H1 (cell line): ENCODE measurements at regions not wholly inside any gene's neighbourhood (a gene's known extent, or its start where the extent isn't known, plus 50 kb on each side); places are given as distances from the start of the nearest gene placed in this dataset.

Experiments
- CTCF ChIA-PET: fragments of 300-600 bp; sonication (Branson Sonifier 250); formaldehyde crosslinking; loops from one replicate; lab custom pipeline; 2021; ENCODE audit not compliant: partially characterized antibody; lab: Charles Lee
- POLR2A ChIA-PET: fragments of 300-600 bp; sonication (Branson Sonifier 250); formaldehyde crosslinking; loops from one replicate; lab custom pipeline; 2021; ENCODE audit warnings: inconsistent platforms; ENCODE audit not compliant: partially characterized antibody; lab: Charles Lee
- DNase-seq, 2 experiments: peaks; one replicate each; pipeline versions ENCODE4 v3.0.0 to v3.0.0-alpha.2; 2010 to 2022; ENCODE audit warnings: low spot score in 2 of 2, low read depth in 1 of 2, mixed read lengths in 1 of 2
- FAIRE-seq: peaks from 2 replicates; lab custom pipeline; 2011; peaks lifted over from hg19 to GRCh38; lab: Jason Lieb, UNC
- H2AFZ ChIP-seq: 2 replicates; pipeline ENCODE4 v1.8.1; 2012; ENCODE audit warnings: low read length, inconsistent platforms
- H2AK5ac ChIP-seq: 2 replicates; pipeline ENCODE4 v1.6.1; 2013; ENCODE audit warnings: low read depth, low read length
- H2BK120ac ChIP-seq: replicated peaks from 2 replicates; pipeline ENCODE3; 2013; ENCODE audit warnings: low read depth, low read length, inconsistent platforms
- H2BK12ac ChIP-seq: 2 replicates; pipeline ENCODE4 v1.6.1; 2013; ENCODE audit warnings: low read depth, low read length
- H2BK15ac ChIP-seq: 2 replicates; pipeline ENCODE4 v1.6.1; 2013; ENCODE audit warnings: low read length
- H2BK20ac ChIP-seq: 2 replicates; pipeline ENCODE4 v1.6.1; 2013; ENCODE audit warnings: low read length
- H2BK5ac ChIP-seq: 2 replicates; pipeline ENCODE4 v1.6.1; 2013; ENCODE audit warnings: low read depth, low read length
- H3K14ac ChIP-seq: 2 replicates; pipeline ENCODE4 v1.6.1; 2013; ENCODE audit warnings: inconsistent platforms; ENCODE audit not compliant: insufficient read length
- H3K18ac ChIP-seq: 2 replicates; pipeline ENCODE4 v1.6.1; 2013; ENCODE audit warnings: low read length; ENCODE audit errors: extremely low read depth
- H3K23ac ChIP-seq: 2 replicates; pipeline ENCODE4 v1.6.1; 2013; ENCODE audit warnings: inconsistent platforms; ENCODE audit not compliant: insufficient read length
- H3K23me2 ChIP-seq: 2 replicates; pipeline ENCODE4 v1.6.1; 2013; ENCODE audit warnings: low read depth, low read length
- H3K27ac ChIP-seq: 2 replicates; pipeline ENCODE4 v1.6.1; 2011; ENCODE audit warnings: low read depth, low read length, inconsistent platforms
- H3K27me3 ChIP-seq, 4 experiments: replicated peaks in 1 of 4; 1 replicate in 1 of 4; 2 replicates in 3 of 4; pipeline versions ENCODE4 v1.6.1 to v1.8.1; 2011 to 2013; ENCODE audit warnings: low read length in 3 of 4, mild to moderate bottlenecking in 3 of 4, inconsistent platforms in 2 of 4, mixed read lengths in 2 of 4, moderate library complexity in 1 of 4; ENCODE audit not compliant: control insufficient read depth in 3 of 4, insufficient read depth in 3 of 4; ENCODE audit errors: extremely low read depth in 1 of 4
- H3K36me3 ChIP-seq, 4 experiments: 2 replicates each; pipeline versions ENCODE4 v1.6.1 to v1.8.1; 2011 to 2013; ENCODE audit warnings: mild to moderate bottlenecking in 4 of 4, low read length in 3 of 4, moderate library complexity in 2 of 4, control low read depth in 1 of 4, inconsistent platforms in 1 of 4; ENCODE audit not compliant: insufficient read depth in 4 of 4, control insufficient read depth in 2 of 4
- H3K4ac ChIP-seq: replicated peaks from 2 replicates; pipeline ENCODE3; 2013; ENCODE audit warnings: low read length, low read depth, mixed read lengths, inconsistent platforms; ENCODE audit not compliant: insufficient read length
- H3K4me1 ChIP-seq, 4 experiments: replicated peaks in 1 of 4; 1 replicate in 1 of 4; 2 replicates in 3 of 4; pipeline versions ENCODE4 v1.6.1 to v1.8.1; 2011 to 2013; ENCODE audit warnings: low read length in 3 of 4, inconsistent platforms in 2 of 4, mixed read lengths in 1 of 4; ENCODE audit not compliant: insufficient read depth in 4 of 4, control insufficient read depth in 3 of 4
- H3K4me2 ChIP-seq, 2 experiments: 2 replicates each; pipeline versions ENCODE4 v1.6.1 to v1.8.1; 2011 to 2013; ENCODE audit warnings: low read depth in 2 of 2, low read length in 2 of 2, control low read depth in 1 of 2, inconsistent platforms in 1 of 2, mild to moderate bottlenecking in 1 of 2; ENCODE audit not compliant: insufficient read depth in 1 of 2
- H3K4me3 ChIP-seq, 4 experiments: fragments of 200-600, 300-600 bp in 1 of 4; sonication (generic), shearing (Covaris generic), sonication (Bioruptor Twin) in 1 of 4; 2 replicates each; pipeline versions ENCODE4 v1.5.1 to v1.8.1; 2011 to 2016; ENCODE audit warnings: low read length in 4 of 4, low read depth in 3 of 4, control low read depth in 2 of 4, inconsistent platforms in 2 of 4, mild to moderate bottlenecking in 2 of 4, mixed read lengths in 1 of 4, moderate library complexity in 1 of 4; ENCODE audit not compliant: insufficient read depth in 2 of 4; ENCODE audit errors: extremely low read depth in 1 of 4
- H3K56ac ChIP-seq: replicated peaks from 2 replicates; pipeline ENCODE3; 2013; ENCODE audit warnings: low read depth, mild to moderate bottlenecking, mixed read lengths, low read length, inconsistent platforms; ENCODE audit not compliant: insufficient read length
- H3K79me1 ChIP-seq: 2 replicates; pipeline ENCODE4 v1.6.1; 2013; ENCODE audit warnings: low read depth, low read length, control low read depth
- H3K79me2 ChIP-seq, 2 experiments: 2 replicates each; pipeline versions ENCODE4 v1.6.1 to v1.8.1; 2012 to 2013; ENCODE audit warnings: low read length in 2 of 2, mild to moderate bottlenecking in 2 of 2, inconsistent platforms in 1 of 2; ENCODE audit not compliant: insufficient read depth in 2 of 2, control insufficient read depth in 1 of 2
- H3K9ac ChIP-seq, 4 experiments: replicated peaks in 1 of 4; 1 replicate in 1 of 4; 2 replicates in 3 of 4; pipeline versions ENCODE4 v1.6.1 to v1.8.1; 2011 to 2013; ENCODE audit warnings: low read depth in 3 of 4, low read length in 3 of 4, control low read depth in 2 of 4, mild to moderate bottlenecking in 2 of 4, moderate library complexity in 2 of 4, inconsistent platforms in 1 of 4; ENCODE audit errors: extremely low read depth in 1 of 4
- H3K9me3 ChIP-seq, 2 experiments: 2 replicates each; pipeline versions ENCODE4 v1.6.1 to v1.8.1; 2012 to 2013; ENCODE audit warnings: mild to moderate bottlenecking in 2 of 2, moderate library complexity in 2 of 2, control low read depth in 1 of 2, inconsistent platforms in 1 of 2, low read depth in 1 of 2, low read length in 1 of 2, mixed read lengths in 1 of 2; ENCODE audit not compliant: insufficient read depth in 2 of 2
- H4K20me1 ChIP-seq, 2 experiments: replicated peaks in 1 of 2; 2 replicates each; pipeline versions ENCODE3 to v1.8.1; 2011 to 2013; ENCODE audit warnings: inconsistent platforms in 2 of 2, low read length in 2 of 2, mild to moderate bottlenecking in 1 of 2; ENCODE audit not compliant: insufficient read depth in 2 of 2, control insufficient read depth in 1 of 2
- H4K5ac ChIP-seq: 2 replicates; pipeline ENCODE4 v1.6.1; 2013; ENCODE audit warnings: low read length, low read depth, mixed read lengths, inconsistent platforms; ENCODE audit not compliant: insufficient read length
- H4K8ac ChIP-seq: 2 replicates; pipeline ENCODE4 v1.8.0; 2013; ENCODE audit warnings: mild to moderate bottlenecking, moderate library complexity, low read length, inconsistent platforms; ENCODE audit not compliant: insufficient read depth; ENCODE audit errors: extremely low read depth
- H4K91ac ChIP-seq: replicated peaks from 2 replicates; pipeline ENCODE3; 2013; ENCODE audit warnings: low read length, mixed read lengths, inconsistent platforms; ENCODE audit not compliant: insufficient read length
- JUN ChIP-seq: IDR thresholded peaks from 2 replicates; pipeline ENCODE4 v1.6.1; 2011; ENCODE audit warnings: low read depth, mild to moderate bottlenecking, improper control_type of control experiment, low read length
- WGBS, 2 experiments: shearing (Covaris generic) in 1 of 2; methylation state at CpG; one replicate each; pipeline versions ENCODE4 v1.1.6 to v1.1.7; 2013 to 2015; ENCODE audit warnings: low lambda C conversion rate in 2 of 2, mixed read lengths in 2 of 2, inconsistent platforms in 1 of 2, low coverage in 1 of 2, missing lambda C conversion rate in 1 of 2; ENCODE audit not compliant: insufficient replicate concordance in 2 of 2, insufficient coverage in 1 of 2, insufficient read length in 1 of 2; ENCODE audit errors: extremely low coverage in 1 of 2, missing lambda C conversion rate in 1 of 2; 5-methylcytosine and 5-hydroxymethylcytosine counted together
- TF ChIP-seq, protein P1 (sequence below): IDR thresholded peaks from 2 replicates; pipeline ENCODE4 v1.6.1; 2012; ENCODE audit warnings: low read length, inconsistent platforms

DNA sequence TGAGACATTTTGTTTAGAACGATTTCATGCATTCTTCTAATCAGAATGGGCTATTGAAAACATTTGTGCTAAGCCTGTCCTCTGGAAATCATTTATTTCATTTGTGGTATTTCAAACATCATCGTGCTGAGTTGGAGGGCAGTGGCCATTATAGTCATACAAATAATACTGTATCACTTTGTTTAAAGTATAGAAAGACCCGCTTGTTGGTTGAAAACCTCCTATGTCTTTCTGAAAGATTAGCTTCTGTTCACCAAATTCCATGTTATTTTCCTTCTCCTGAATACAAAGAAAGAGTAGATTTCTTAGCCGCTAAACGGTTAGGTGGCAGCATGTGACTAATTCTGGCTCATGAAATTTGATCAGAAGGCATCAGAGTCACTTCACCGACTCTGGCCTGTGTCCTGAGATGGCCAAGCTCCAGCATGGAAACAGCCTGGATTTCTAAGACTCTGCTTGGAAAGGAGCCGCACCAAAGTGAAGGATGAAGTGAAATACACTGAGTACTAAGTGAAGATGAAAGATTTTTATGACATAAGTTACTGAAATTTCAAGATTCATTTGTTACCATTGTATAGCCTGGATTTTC lies 355.1 kb downstream of the USP25 start:
- Histone ChIP-seq H3K27me3 (no peaks in the 10 kb centered on the region), H4K8ac (no peak overlapping the region), H3K79me2 (no peaks in the 10 kb centered on the region), H2BK120ac (no peak overlapping the region), H3K79me1 (no peaks in the 10 kb centered on the region), H3K23me2 (no peaks in the 10 kb centered on the region), H3K56ac (no peak overlapping the region), H3K27ac (no peak overlapping the region), H2BK15ac (no peak overlapping the region), H4K5ac (no peak overlapping the region), H2BK12ac (no peak overlapping the region), H2AFZ (no peak overlapping the region), H4K91ac (no peak overlapping the region), H3K4me1 (no peaks in the 10 kb centered on the region), H3K4ac (no peak overlapping the region), H3K4me2 (no peak overlapping the region), H3K18ac (no peak overlapping the region), H3K9me3 (no peaks in the 10 kb centered on the region), H3K14ac (no peak overlapping the region), H4K20me1 (no peaks in the 10 kb centered on the region), H3K9ac (no peak overlapping the region), H3K23ac (no peak overlapping the region), H2BK20ac (no peak overlapping the region), H3K4me3 (no peak overlapping the region), H2AK5ac (no peak overlapping the region), H2BK5ac (no peak overlapping the region), H3K36me3 (no peaks in the 10 kb centered on the region)
- no peak for DNase-seq
- POLR2A ChIA-PET, result no interaction called here
- no peak for FAIRE-seq
- CTCF ChIA-PET, result interaction anchor here (0.5 kb wide), 1 partner anchor 309 kb away, joined by 4 read pairs; no protein-coding TSS in a partner anchor
- TF ChIP-seq, protein P1, sequence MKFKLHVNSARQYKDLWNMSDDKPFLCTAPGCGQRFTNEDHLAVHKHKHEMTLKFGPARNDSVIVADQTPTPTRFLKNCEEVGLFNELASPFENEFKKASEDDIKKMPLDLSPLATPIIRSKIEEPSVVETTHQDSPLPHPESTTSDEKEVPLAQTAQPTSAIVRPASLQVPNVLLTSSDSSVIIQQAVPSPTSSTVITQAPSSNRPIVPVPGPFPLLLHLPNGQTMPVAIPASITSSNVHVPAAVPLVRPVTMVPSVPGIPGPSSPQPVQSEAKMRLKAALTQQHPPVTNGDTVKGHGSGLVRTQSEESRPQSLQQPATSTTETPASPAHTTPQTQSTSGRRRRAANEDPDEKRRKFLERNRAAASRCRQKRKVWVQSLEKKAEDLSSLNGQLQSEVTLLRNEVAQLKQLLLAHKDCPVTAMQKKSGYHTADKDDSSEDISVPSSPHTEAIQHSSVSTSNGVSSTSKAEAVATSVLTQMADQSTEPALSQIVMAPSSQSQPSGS, result no peak
- TF ChIP-seq JUN, result no peak
- WGBS, 2 experiments, result 95% methylated on average over 7 of the region's 7 CpGs; no CpG with 5 or more reads in 1 of the 2 experiments
